Glutamatergic neuron (in vitro differentiated cells): ENCODE measurements at regions not wholly inside any gene's neighbourhood (a gene's known extent, or its start where the extent isn't known, plus 50 kb on each side); places are given as distances from the start of the nearest gene placed in this dataset.

Source experiments
- DNase-seq: peaks from one replicate; pipeline ENCODE4 v3.0.0; 2022
- H3K27ac Mint-ChIP-seq: one replicate; pipeline ENCODE4 v1.8.0; 2020; ENCODE audit warnings: mild to moderate bottlenecking, mixed read lengths, inconsistent platforms; ENCODE audit not compliant: unreplicated experiment
- H3K27me3 Mint-ChIP-seq: one replicate; pipeline ENCODE4 v1.8.0; 2020; ENCODE audit warnings: mild to moderate bottlenecking, moderate library complexity, mixed read lengths, inconsistent platforms; ENCODE audit not compliant: unreplicated experiment
- H3K36me3 Mint-ChIP-seq: one replicate; pipeline ENCODE4 v1.8.0; 2020; ENCODE audit warnings: mild to moderate bottlenecking, mixed read lengths, inconsistent platforms; ENCODE audit not compliant: unreplicated experiment
- H3K4me1 Mint-ChIP-seq: one replicate; pipeline ENCODE4 v1.8.0; 2020; ENCODE audit warnings: mild to moderate bottlenecking, low read depth, mixed read lengths, inconsistent platforms; ENCODE audit not compliant: unreplicated experiment
- H3K4me3 Mint-ChIP-seq: one replicate; pipeline ENCODE4 v1.8.0; 2020; ENCODE audit warnings: mild to moderate bottlenecking, mixed read lengths, inconsistent platforms; ENCODE audit not compliant: unreplicated experiment
- H3K9me3 Mint-ChIP-seq: one replicate; pipeline ENCODE4 v1.8.0; 2020; ENCODE audit warnings: mild to moderate bottlenecking, moderate library complexity, mixed read lengths, inconsistent platforms; ENCODE audit not compliant: unreplicated experiment
- TF ChIP-seq, protein P1 (sequence below): fragments of 200-600 bp; sonication (generic); IDR thresholded peaks from one replicate; pipeline ENCODE4 v1.5.0; 2021; ENCODE audit not compliant: partially characterized antibody, unreplicated experiment

DNA sequence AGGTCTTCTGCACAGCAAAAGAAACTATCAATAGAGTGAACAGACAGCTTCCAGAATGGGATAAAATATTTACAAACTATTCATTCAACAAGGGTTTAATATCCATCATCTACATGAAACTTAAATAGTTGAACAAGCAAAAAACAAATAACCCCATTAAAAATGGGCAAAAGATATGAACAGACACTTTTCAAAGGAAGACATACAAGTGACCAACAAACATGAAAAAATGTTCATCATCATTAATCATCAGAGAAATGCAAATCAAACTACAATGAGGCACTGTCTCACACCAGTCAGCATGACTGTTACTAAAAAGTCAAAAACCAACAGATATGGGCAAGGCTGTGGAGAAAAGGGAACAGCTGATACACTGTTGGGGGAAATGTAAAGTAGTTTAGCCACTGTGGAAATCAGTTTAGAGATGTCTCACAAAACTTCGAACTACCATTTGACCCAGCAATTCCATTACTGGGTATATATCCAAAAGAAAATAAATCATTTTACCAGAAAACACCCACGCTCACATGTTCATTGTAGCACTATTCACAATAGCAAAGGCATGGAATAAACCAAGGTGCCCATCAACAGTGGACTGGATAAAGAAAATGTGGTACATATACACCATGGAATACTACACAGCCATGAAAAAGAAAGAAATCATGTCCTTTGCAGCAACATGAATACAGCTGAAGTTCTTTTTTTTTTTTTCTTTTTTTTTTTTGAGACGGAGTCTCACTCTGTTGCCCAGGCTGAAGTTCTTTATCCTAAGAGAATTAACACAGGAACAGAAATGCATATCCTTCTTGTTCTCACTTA lies 172.6 kb downstream of the KLF6 start:
- H3K27ac Mint-ChIP-seq = no peak overlapping the region
- peaks cover 2% of the 10 kb centered on the region for H3K27me3 Mint-ChIP-seq
- peaks cover 14% of the 10 kb centered on the region for H3K36me3 Mint-ChIP-seq
- H3K4me1 Mint-ChIP-seq = no peaks in the 10 kb centered on the region
- TF ChIP-seq, protein P1, sequence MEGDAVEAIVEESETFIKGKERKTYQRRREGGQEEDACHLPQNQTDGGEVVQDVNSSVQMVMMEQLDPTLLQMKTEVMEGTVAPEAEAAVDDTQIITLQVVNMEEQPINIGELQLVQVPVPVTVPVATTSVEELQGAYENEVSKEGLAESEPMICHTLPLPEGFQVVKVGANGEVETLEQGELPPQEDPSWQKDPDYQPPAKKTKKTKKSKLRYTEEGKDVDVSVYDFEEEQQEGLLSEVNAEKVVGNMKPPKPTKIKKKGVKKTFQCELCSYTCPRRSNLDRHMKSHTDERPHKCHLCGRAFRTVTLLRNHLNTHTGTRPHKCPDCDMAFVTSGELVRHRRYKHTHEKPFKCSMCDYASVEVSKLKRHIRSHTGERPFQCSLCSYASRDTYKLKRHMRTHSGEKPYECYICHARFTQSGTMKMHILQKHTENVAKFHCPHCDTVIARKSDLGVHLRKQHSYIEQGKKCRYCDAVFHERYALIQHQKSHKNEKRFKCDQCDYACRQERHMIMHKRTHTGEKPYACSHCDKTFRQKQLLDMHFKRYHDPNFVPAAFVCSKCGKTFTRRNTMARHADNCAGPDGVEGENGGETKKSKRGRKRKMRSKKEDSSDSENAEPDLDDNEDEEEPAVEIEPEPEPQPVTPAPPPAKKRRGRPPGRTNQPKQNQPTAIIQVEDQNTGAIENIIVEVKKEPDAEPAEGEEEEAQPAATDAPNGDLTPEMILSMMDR = no peak
- no peak overlapping the region for H3K4me3 Mint-ChIP-seq
- DNase-seq = no peak
- H3K9me3 Mint-ChIP-seq = peaks cover 9% of the 10 kb centered on the region

DNA sequence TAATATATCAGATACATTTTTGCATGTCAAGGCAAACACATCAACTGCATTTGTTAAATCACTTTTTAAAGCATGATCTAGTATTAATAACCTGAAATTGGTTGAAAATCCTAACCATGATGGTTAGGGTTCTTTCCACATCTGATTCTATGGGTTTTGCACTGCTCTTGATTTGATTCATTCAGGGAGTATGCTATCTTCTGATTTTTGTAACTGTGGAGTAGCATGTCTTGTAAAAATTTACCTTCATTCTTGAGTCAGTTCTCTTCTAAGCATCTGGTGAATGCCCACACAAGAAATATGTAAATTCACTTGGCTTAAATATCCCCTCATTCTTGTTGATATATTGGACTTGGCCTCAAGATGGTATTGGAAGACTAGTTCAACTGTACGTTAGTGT lies 178.7 kb downstream of the KLF6 start:
- TF ChIP-seq, protein P1 = no peak
- H3K4me3 Mint-ChIP-seq = no peak overlapping the region
- peaks cover 4% of the 10 kb centered on the region for H3K27me3 Mint-ChIP-seq
- no peak overlapping the region for H3K27ac Mint-ChIP-seq
- peaks cover 37% of the 10 kb centered on the region for H3K36me3 Mint-ChIP-seq
- peaks cover 9% of the 10 kb centered on the region for H3K9me3 Mint-ChIP-seq
- DNase-seq = no peak
- no peaks in the 10 kb centered on the region for H3K4me1 Mint-ChIP-seq

DNA sequence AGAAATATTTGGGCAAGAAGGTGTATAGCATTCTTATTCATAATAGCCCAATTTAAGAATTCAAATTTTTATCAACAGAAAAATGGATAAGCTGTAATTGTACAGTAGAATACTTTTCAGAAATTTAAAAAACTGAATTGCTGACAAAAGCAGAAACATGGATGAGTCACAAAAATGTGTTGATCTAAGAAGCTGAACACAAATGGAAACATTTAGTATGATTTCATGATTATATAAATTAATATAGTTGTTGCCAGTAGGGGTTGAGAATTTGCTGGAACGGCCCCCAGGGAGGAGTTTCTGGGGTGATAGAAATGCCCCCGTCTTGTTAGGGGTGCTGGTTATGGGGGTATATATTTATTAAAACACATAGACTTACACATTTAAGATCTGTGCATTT lies 179.1 kb downstream of the KLF6 start:
- H3K4me1 Mint-ChIP-seq = no peaks in the 10 kb centered on the region
- peaks cover 34% of the 10 kb centered on the region for H3K36me3 Mint-ChIP-seq
- no peak overlapping the region for H3K4me3 Mint-ChIP-seq
- TF ChIP-seq, protein P1 = no peak
- H3K27me3 Mint-ChIP-seq = peaks cover 4% of the 10 kb centered on the region
- no peak overlapping the region for H3K27ac Mint-ChIP-seq
- DNase-seq = no peak
- H3K9me3 Mint-ChIP-seq = peaks cover 9% of the 10 kb centered on the region

DNA sequence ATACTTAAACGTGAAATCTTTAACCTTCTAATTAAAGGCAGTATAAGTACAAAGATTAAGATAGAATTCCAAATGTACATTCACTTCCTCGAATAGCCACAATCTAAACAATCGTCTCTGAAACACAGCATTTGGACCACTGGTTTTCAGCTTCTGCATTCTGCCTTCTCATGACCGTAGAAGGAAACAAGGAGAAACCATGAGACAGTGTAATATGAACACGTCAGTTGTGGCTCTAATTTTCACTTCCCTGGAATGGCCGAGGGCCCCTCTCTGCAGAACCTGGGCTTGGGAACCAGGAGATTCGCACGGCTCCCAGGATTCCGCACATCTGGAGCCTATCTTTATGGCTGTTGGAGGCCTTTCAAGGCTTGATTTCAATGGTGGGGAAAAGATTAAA lies 189.3 kb downstream of the KLF6 start:
- no peak overlapping the region for H3K27ac Mint-ChIP-seq
- H3K4me3 Mint-ChIP-seq = no peak overlapping the region
- no peak for DNase-seq
- TF ChIP-seq, protein P1 = no peak
- peaks cover 1% of the 10 kb centered on the region for H3K27me3 Mint-ChIP-seq
- H3K36me3 Mint-ChIP-seq = peaks cover 8% of the 10 kb centered on the region
- H3K9me3 Mint-ChIP-seq = peaks cover 2% of the 10 kb centered on the region
- no peaks in the 10 kb centered on the region for H3K4me1 Mint-ChIP-seq

DNA sequence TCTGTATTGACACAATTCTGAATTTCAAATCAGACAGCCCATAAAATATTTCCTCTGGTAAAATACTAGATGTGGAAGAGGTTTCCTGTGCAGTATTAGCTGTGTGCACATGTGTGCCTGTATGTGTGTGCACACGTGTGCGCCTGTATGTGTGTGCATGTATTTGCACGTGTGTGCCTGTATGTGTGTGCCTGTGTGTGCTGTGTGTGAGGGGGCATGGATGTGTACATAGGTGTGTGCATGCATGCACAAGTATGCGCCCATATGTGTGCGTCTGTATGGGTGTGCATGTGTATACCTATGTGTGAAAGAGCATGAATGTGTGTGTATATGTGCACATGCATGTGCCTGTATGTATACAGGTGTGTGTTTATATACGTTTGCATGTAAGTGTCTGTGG lies 191.4 kb downstream of the KLF6 start:
- Mint-ChIP-seq H3K27me3 (peaks cover 3% of the 10 kb centered on the region), H3K4me3 (no peak overlapping the region), H3K36me3 (peaks cover 8% of the 10 kb centered on the region), H3K27ac (no peak overlapping the region), H3K9me3 (peaks cover 3% of the 10 kb centered on the region), H3K4me1 (no peaks in the 10 kb centered on the region)
- TF ChIP-seq, protein P1 = no peak
- no peak for DNase-seq
